HG03196 (cell line): ENCODE measurements at regions not wholly inside any gene's neighbourhood (a gene's known extent, or its start where the extent isn't known, plus 50 kb on each side); places are given as distances from the start of the nearest gene placed in this dataset.
"Not testable (repeated sequence)": the region's sequence is repeated elsewhere in the genome, so short reads cannot be mapped to it uniquely, and the experiment has no call there.

Experiments used
- ATAC-seq: cut with Tn5 transposase; IDR thresholded peaks from one replicate; pipeline ENCODE4 v1.9.1; 2021; ENCODE audit not compliant: unreplicated experiment

DNA sequence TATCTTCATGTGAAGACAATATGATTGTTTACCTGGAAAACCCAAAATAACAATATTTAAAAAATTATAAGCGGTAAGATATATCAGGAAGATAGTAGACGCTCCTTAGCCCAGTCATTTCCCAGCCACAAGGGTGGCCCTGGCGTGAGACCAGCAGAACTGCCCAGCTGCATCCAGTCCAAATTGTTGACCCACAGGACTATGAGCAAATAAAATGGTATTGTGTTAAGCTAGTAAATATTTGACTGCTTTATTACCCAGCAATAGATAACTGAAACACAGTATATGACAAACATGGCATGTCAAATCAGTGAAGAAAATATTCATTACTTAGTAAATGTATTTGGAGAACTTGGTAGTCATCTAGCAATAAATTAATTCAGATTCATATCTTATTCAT is 294.3 kb upstream of the SPAG17 start:
- ATAC-seq: no peak

DNA sequence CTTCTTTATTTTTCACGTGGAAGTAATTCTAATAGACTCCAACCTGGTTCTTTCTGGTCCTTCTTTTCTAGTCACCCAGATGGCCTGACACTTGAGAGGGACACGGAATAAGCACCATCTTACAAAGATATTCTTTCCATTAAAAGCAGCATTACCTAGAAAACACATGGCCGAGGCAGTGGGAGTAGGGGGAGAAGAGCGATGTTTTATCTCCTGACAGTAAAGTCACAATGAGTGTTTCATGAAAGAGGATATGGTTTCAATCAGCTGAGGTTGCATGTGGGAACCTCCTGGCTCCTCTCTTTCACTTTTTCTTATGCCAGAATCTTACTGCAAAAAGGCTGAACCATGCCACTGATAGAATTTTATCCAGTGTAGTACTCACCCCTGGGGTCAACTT is 288.8 kb upstream of the SPAG17 start:
- no peak for ATAC-seq

DNA sequence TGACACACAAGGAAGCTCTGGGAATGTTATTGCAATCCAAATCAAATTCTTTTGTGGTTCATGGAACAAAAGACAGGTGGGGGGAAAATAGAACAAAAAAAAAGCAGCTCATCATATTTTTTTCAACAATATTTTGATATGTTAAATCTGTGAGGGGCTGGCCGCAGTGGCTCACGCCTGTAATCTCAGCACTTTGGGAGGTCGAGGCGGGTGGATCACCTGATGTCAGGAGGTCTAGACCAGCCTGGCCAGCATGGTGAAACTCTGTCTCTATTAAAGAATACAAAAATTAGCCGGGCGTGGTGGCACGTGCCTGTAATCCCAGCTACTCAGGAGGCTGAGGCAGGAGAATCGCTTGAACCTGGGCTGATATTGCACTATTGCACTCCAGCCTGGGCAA is 279.4 kb upstream of the SPAG17 start:
- ATAC-seq: not testable (repeated sequence)

DNA sequence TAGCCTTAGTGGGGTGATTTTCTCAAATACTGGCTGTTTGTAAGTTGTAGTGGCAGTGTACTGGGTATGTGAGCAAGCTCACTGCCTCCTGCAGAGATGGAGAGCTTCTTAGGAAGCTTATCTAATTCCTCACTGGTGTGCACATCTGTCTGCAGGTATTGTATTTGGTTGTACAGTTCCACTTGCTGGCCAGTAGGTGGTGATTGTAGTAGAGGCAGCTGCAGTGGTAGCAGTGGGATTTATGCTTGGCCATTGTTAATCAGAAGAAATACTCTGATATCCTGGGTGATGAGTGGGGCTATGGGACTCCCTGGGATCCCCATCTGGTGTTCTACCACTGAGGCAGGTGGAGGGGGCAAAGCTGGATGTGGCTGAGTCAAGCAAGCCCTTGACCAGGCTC is 276.1 kb upstream of the SPAG17 start:
- no peak for ATAC-seq

- no peak for ATAC-seq
These were observed 274.8 kb upstream of the SPAG17 start for GRCh38 chr1:118459871-118460270.

- ATAC-seq: not testable (repeated sequence)
These were observed 268.8 kb upstream of the SPAG17 start for GRCh38 chr1:118453856-118454255.

DNA sequence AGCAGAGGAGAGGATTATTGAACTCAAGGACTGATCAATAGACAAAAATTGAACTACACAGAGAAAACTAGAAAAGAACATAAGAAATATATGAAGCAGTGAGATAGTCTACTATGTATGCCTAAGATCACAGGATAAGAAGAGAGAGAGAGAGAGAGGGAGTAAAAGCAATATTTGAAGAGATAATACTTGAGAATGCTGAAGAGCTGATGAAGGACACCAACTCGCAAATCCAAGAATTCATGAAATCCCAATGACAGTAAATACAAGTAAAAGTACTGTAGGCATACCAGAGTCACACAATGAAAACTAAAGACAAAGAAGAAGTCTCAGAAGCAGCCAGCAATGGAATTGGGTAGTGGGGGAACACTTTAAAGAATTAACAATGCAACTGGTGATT is 260.1 kb upstream of the SPAG17 start:
- no peak for ATAC-seq

- no peak for ATAC-seq
These were observed 257.2 kb upstream of the SPAG17 start for GRCh38 chr1:118442214-118442613.

DNA sequence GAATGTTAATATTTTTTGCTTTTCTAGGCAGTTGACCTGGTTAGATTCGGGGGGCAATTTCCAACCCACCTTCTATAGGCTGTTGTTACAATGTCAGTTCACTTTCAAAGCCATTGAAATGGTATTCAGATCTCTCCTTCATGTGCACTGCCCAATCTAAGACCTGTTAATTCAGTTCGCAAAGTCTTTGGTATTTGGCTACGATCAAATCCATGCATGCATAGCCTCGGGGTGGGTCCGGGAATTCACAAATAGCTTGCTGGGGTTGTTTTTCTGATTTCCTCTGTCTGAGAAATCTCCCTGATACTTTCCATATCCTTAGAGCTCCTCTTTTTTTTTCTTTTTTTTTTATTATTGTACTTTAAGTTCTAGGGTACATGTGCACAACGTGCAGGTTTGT is 252.6 kb upstream of the SPAG17 start:
- no peak for ATAC-seq

DNA sequence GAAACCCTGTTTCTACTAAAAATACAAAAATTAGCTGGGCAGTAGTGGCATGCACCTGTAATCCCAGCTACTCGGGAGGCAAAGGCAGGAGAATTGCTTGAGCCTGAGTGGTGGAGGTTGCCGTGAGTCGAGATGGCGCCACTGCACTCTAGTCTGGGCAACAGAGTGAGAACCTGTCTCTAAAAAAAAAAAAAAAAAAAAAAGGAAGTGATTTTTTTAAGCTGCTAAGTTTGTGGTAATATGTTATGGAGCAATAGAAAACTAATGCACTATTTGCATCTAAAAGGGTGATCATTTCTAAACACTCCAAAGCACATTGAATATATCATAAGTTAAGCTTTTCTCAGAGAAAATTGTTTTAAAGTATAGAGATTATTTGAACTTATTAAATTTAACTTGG is 244.8 kb upstream of the SPAG17 start:
- ATAC-seq: no peak

GRCh38 chr1:118421868-118422350 is 236.9 kb upstream of the SPAG17 start:
- ATAC-seq: no peak

GRCh38 chr1:118404024-118404423 is 219.0 kb upstream of the SPAG17 start:
- no peak for ATAC-seq

GRCh38 chr1:118397496-118397859 is 212.4 kb upstream of the SPAG17 start:
- no peak for ATAC-seq

DNA sequence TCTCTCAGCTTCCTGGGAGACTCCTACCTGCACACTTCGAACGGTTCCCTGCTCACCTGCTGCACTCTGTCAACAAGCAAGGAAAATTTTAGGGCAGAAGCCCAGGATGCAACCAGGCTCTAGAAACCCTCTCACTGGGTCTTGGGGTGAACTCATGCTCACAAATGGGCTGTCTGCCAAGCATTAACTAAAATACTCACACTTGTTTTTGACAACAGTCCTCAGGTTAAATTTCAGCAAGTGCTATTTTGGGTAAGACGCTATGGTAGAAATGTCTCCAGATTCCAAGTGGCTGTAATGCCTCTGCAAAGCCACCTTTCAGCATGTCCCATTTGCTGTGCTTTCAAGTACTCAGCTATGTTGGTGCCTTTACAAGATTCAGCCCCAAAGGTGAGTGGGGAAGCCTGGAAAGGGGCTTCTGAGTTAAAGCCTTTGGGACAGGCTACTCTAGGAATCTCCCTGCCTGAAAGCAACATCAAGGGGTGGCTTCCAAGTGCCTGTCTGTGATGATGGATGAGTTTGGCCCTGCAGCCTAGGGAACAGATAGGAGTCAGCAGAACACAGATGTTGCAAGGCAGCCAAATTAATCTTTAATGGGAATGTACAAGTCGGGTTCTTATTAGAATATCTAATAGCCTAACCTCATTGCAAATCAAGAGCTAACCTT is 211.9 kb upstream of the SPAG17 start:
- no peak for ATAC-seq

- ATAC-seq: no peak
These were observed 211.3 kb upstream of the SPAG17 start for GRCh38 chr1:118396279-118396678.

DNA sequence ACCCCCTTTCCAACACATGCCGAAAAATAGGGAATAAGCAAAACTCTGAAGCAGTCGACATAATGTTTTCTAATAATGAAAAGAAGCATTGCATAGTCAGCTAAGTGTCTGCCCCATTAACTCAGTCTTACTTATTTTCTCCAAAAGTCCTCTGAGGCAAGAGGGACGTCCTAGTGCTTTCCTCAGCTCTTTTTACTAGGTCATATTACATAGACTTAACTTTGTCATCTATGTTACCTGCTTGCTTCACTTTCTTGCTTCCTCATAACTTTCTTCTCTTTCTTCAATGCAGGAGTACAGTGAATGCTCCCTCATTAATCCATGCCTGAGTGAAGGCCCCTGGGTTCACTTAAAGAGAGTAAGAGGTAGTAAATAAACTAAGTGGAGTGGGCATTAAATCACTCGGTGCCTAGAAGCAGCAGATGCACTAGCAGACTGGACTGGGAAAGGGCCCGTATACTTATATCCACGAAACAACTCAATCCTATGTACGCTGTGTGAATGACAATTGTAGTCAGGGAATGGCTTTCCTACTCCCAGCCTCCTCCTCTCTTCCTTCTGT is 210.5 kb upstream of the SPAG17 start:
- no peak for ATAC-seq

GRCh38 chr1:118390955-118391354 is 205.9 kb upstream of the SPAG17 start:
- ATAC-seq: no peak

GRCh38 chr1:118388301-118388959 is 203.4 kb upstream of the SPAG17 start:
- no peak for ATAC-seq

DNA sequence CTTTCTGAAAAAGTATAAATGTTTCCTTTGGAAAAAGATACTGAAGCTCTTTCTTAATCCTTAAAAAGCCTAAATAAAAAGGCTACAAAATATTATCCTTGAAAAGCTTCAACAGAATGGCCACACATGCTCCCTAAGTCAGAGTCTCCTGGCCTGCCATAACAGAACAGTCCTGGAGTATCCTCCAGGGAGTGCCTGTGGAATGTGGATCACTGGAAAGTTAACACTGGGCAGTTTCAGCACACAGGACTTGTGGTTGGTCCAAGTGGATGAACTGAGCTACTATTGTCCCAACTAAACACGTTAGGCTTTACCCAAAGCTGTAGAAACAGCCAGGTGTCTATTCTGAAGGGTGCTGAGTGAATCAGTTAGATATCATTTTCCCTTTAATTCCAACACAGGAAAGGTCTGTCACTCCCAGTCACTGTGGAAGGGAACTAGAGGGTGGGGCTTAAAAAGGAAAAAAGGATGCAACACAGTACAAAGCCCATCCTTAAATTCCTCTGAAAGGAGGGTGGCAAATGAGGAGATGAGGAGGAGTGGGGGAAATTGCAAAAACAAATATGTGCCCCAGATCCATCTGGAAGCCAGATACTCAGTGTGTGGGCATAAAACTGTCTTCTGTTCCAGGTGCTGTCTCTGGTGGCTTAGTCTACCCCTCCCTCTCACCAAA is 196.3 kb upstream of the SPAG17 start:
- no peak for ATAC-seq

GRCh38 chr1:118377183-118377582 is 192.2 kb upstream of the SPAG17 start:
- ATAC-seq: not testable (repeated sequence)

GRCh38 chr1:118371612-118372011 is 186.6 kb upstream of the SPAG17 start:
- no peak for ATAC-seq

DNA sequence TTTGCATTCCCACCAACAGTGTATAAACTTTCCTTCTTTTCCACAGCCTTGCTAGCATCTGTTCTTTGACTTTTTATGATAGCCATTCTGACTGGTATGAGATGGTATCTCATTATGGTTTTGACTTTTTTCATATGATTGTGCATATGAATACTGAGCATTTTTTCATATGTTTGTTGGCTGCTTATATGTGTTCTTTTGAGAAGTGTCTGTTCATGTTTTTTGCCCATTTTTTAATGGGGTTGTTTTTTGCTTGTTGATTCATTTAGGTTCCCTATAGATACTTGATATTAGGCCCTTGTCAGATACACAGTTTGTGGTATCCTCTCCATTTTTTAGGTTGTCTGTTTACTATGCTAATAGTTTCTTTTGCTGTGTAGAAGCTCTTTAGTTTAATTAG is 185.8 kb upstream of the SPAG17 start:
- ATAC-seq: no peak
